ENCODE measurements at regions not wholly inside any gene's neighbourhood (a gene's known extent, or its start where the extent isn't known, plus 50 kb on each side); places are given as distances from the start of the nearest gene placed in this dataset.

- TF ChIP-seq CTCF (IDR thresholded peaks at IDR 0.05), result no peak
- Histone ChIP-seq H3K4me3 (no peak overlapping the region), H3K27ac (no peak overlapping the region)
- DNase-seq (ENCODE audit: low spot score), result no peak
Measured at GRCh38 chr11:71305041-71305440, 52.7 kb upstream of the SHANK2 start.

GRCh38 chr11:71304491-71304890 is 52.1 kb upstream of the SHANK2 start:
- Histone ChIP-seq H3K27ac (no peak overlapping the region), H3K4me3 (no peak overlapping the region)
- TF ChIP-seq CTCF (IDR thresholded peaks at IDR 0.05), result no peak
- DNase-seq (ENCODE audit: low spot score), result peak; percentile 17

GRCh38 chr11:71304045-71304444 is 51.7 kb upstream of the SHANK2 start:
- DNase-seq (ENCODE audit: low spot score), result peak; percentile 8
- H3K4me3 ChIP-seq, result no peak overlapping the region

GRCh38 chr11:71302911-71303310 is 50.5 kb upstream of the SHANK2 start:
- Histone ChIP-seq H3K27ac (no peak overlapping the region), H3K4me3 (no peak overlapping the region)
- DNase-seq (ENCODE audit: low spot score), result no peak
- no peak for TF ChIP-seq CTCF (IDR thresholded peaks at IDR 0.05)

More at GRCh38 chr11:71304045-71304444, 51.7 kb upstream of the SHANK2 start:
- no peak overlapping the region for H3K27ac ChIP-seq
- no peak for TF ChIP-seq CTCF (IDR thresholded peaks at IDR 0.05)

- Histone ChIP-seq H3K4me3 (no peak overlapping the region), H3K27ac (no peak overlapping the region)
- peak; percentile 46 for DNase-seq (ENCODE audit: low spot score)
- no peak for TF ChIP-seq CTCF (IDR thresholded peaks at IDR 0.05)
Measured at GRCh38 chr11:71302534-71302909, 50.1 kb upstream of the SHANK2 start.
